ENCODE measurements at regions not wholly inside any gene's neighbourhood (a gene's known extent, or its start where the extent isn't known, plus 50 kb on each side); places are given as distances from the start of the nearest gene placed in this dataset.

DNA sequence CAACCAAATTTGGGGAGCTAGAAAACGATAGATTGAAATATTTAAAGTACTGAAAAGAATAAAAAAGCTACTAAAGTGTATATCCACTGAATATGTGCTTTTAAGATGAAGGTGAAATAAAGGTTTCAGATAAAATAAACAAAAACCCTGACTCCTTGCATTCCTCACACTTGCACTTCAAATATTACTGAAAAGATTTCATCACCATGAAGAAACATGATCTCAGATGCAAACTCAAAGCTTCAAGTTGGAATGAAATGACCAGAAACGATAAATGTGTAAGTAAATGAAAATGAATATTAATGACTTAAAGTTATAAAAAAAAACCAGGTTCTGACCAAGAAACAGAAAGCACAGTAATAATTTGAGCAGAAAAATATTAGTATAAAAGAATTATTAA, 1246.0 kb upstream of the ACVR2A start:
- intact Hi-C loops (cut with DNase I) = no loop called here
- TF ChIP-seq, protein P1, sequence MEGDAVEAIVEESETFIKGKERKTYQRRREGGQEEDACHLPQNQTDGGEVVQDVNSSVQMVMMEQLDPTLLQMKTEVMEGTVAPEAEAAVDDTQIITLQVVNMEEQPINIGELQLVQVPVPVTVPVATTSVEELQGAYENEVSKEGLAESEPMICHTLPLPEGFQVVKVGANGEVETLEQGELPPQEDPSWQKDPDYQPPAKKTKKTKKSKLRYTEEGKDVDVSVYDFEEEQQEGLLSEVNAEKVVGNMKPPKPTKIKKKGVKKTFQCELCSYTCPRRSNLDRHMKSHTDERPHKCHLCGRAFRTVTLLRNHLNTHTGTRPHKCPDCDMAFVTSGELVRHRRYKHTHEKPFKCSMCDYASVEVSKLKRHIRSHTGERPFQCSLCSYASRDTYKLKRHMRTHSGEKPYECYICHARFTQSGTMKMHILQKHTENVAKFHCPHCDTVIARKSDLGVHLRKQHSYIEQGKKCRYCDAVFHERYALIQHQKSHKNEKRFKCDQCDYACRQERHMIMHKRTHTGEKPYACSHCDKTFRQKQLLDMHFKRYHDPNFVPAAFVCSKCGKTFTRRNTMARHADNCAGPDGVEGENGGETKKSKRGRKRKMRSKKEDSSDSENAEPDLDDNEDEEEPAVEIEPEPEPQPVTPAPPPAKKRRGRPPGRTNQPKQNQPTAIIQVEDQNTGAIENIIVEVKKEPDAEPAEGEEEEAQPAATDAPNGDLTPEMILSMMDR (IDR thresholded peaks at IDR 0.05) = no peak
- H3K9me3 ChIP-seq = no peaks in the 10 kb centered on the region
- H3K27ac ChIP-seq = no peak overlapping the region
- no peak overlapping the region for H3K4me3 ChIP-seq
- DNase-seq = no peak
- no peak for ATAC-seq
- no peaks in the 10 kb centered on the region for H3K4me1 ChIP-seq
- H3K36me3 ChIP-seq = no peaks in the 10 kb centered on the region
- no peaks in the 10 kb centered on the region for H3K27me3 ChIP-seq

DNA sequence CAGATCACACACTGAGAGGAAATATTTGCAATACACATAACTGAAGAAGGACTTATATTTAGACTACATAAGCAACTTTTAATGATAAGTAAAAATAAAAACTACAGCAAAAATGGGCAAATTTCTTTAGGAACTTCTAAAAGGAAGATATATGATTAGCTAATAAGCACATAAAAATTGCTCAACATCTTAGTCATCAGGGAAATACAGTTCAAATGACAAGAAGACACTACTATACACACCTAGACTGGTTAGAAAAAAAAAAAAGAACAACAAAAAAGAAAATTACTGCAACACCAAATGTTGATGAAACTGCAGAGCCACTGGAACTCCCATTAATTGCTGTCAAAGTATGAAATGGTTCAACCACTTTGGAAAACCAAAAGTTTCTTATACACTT, 1247.5 kb upstream of the ACVR2A start:
- intact Hi-C loops (cut with DNase I) = no loop called here

DNA sequence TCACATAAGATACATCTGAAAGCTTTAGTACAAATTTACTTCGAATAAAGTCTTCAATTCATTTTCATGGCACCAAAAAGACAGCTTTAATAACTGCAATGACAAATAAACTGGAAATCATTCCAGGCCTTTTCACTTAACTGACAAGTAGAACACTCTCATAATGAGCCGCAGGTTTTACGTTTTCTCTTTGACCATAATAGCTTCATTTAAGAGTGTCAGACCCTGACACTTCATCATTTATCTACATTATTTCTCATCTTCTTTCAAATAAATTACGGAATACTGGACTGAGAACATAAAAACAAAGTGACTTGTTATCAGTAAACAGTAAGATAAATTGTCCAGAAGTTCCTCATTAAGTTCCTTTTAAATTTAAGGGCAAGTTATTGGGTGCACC, 1252.9 kb upstream of the ACVR2A start:
- Histone ChIP-seq H3K9me3 (no peaks in the 10 kb centered on the region), H3K27me3 (no peaks in the 10 kb centered on the region), H3K36me3 (no peaks in the 10 kb centered on the region), H3K4me3 (no peak overlapping the region), H3K27ac (no peak overlapping the region), H3K4me1 (no peaks in the 10 kb centered on the region)
- DNase-seq (no peak), ATAC-seq (no peak)
- intact Hi-C loops (cut with DNase I) = no loop called here
- TF ChIP-seq, protein P1 (IDR thresholded peaks at IDR 0.05) = no peak

More for the DNA sequence above, 1247.5 kb upstream of the ACVR2A start:
- no peak for ATAC-seq
- Histone ChIP-seq H3K27me3 (no peaks in the 10 kb centered on the region), H3K36me3 (no peaks in the 10 kb centered on the region), H3K9me3 (no peaks in the 10 kb centered on the region), H3K27ac (no peak overlapping the region), H3K4me1 (no peaks in the 10 kb centered on the region), H3K4me3 (no peak overlapping the region)
- TF ChIP-seq, protein P1 (IDR thresholded peaks at IDR 0.05) = no peak
- no peak for DNase-seq

DNA sequence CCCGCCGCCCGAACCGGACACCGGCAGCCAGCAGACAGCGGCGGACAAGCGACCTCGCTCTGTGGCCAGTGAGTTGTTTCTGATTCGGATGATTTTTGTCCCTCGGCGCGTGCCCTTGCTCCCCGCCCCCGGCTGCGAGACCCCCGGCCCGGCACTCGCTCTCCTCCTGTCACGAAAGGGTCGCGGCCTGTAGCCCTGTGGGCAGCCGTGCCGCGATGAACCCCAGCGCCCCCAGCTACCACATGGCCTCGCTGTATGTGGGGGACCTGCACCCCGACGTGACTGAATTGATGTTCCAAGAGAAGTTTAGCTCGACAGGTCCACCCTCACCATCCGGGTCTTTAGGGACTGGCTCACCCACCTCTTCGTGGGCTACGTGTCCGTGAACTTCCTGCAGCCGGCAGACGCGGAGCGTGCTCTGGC, 1257.5 kb upstream of the ACVR2A start:
- TF ChIP-seq, protein P1 (IDR thresholded peaks at IDR 0.05) = no peak
- no peaks in the 10 kb centered on the region for H3K27me3 ChIP-seq
- DNase-seq = no peak
- no peaks in the 10 kb centered on the region for H3K4me1 ChIP-seq
- no peak overlapping the region for H3K27ac ChIP-seq
- intact Hi-C loops (cut with DNase I) = no loop called here
- no peak overlapping the region for H3K4me3 ChIP-seq
- no peaks in the 10 kb centered on the region for H3K36me3 ChIP-seq
- ATAC-seq = peak; percentile 34
- no peaks in the 10 kb centered on the region for H3K9me3 ChIP-seq

DNA sequence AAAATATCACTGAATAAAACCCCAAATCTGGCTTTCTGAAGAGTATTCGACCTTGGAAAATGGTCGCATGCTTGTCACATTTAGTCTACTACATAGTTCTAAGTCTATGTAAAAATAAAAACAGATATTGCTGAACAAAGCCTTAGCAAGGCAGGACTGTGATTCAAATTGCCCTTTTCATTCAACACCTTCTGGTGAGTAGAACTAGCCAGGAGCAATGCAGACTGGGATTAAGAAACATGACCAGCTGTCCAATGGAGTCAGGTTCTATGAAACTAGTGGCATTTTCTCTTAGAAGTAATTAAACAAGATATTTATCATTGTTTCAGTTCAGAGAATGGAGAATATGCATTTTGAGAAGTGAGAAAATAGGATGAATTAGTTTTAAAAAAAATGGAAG, 1260.5 kb upstream of the ACVR2A start:
- Histone ChIP-seq H3K36me3 (no peaks in the 10 kb centered on the region), H3K4me1 (no peaks in the 10 kb centered on the region), H3K27ac (no peak overlapping the region), H3K27me3 (no peaks in the 10 kb centered on the region), H3K9me3 (no peaks in the 10 kb centered on the region), H3K4me3 (no peak overlapping the region)
- ATAC-seq (no peak), DNase-seq (no peak)
- intact Hi-C loops (cut with DNase I) = no loop called here
- TF ChIP-seq, protein P1 (IDR thresholded peaks at IDR 0.05) = no peak
